ENCODE measurements at regions not wholly inside any gene's neighbourhood (a gene's known extent, or its start where the extent isn't known, plus 50 kb on each side); places are given as distances from the start of the nearest gene placed in this dataset.

- Histone ChIP-seq H3K4me1 (ENCODE audit: control insufficient read depth, insufficient read depth, low read length) (no peaks in the 10 kb centered on the region), H3K36me3 (ENCODE audit: control insufficient read depth, insufficient read depth, low read length) (no peaks in the 10 kb centered on the region), H3K27me3 (ENCODE audit: control insufficient read depth, insufficient read depth, low read length) (no peaks in the 10 kb centered on the region)
Observed at GRCh38 chr4:126265888-126266287, 951.1 kb downstream of the FAT4 start.

GRCh38 chr4:126267689-126268088, 952.9 kb downstream of the FAT4 start:
- WGBS (ENCODE audit: insufficient coverage): no CpG with 5 or more reads among the region's 1 CpG
- Histone ChIP-seq H3K4me1 (ENCODE audit: control insufficient read depth, insufficient read depth, low read length) (no peaks in the 10 kb centered on the region), H3K27me3 (ENCODE audit: control insufficient read depth, insufficient read depth, low read length) (no peaks in the 10 kb centered on the region), H3K4me3 (ENCODE audit: low read length) (no peak overlapping the region), H3K9me3 (replicated peaks; ENCODE audit: control insufficient read depth, low read depth, low read length) (no peaks in the 10 kb centered on the region), H3K36me3 (ENCODE audit: control insufficient read depth, insufficient read depth, low read length) (no peaks in the 10 kb centered on the region), H3K27ac (ENCODE audit: low read length) (no peak overlapping the region)
- no peak for DNase-seq

More at GRCh38 chr4:126265888-126266287, 951.1 kb downstream of the FAT4 start:
- no peak for DNase-seq
- Histone ChIP-seq H3K9me3 (replicated peaks; ENCODE audit: control insufficient read depth, low read depth, low read length) (no peaks in the 10 kb centered on the region), H3K4me3 (ENCODE audit: low read length) (no peak overlapping the region), H3K27ac (ENCODE audit: low read length) (no peak overlapping the region)

GRCh38 chr4:126268106-126268505, 953.4 kb downstream of the FAT4 start:
- DNase-seq: no peak
- no peaks in the 10 kb centered on the region for H3K36me3 ChIP-seq (ENCODE audit: control insufficient read depth, insufficient read depth, low read length)
- no peaks in the 10 kb centered on the region for H3K9me3 ChIP-seq (replicated peaks; ENCODE audit: control insufficient read depth, low read depth, low read length)
- H3K4me1 ChIP-seq (ENCODE audit: control insufficient read depth, insufficient read depth, low read length): no peaks in the 10 kb centered on the region
- no peaks in the 10 kb centered on the region for H3K27me3 ChIP-seq (ENCODE audit: control insufficient read depth, insufficient read depth, low read length)
- no peak overlapping the region for H3K4me3 ChIP-seq (ENCODE audit: low read length)
- no peak overlapping the region for H3K27ac ChIP-seq (ENCODE audit: low read length)

GRCh38 chr4:126269106-126269505, 954.4 kb downstream of the FAT4 start:
- no CpG with 5 or more reads among the region's 6 CpGs for WGBS (ENCODE audit: insufficient coverage)
- H3K36me3 ChIP-seq (ENCODE audit: control insufficient read depth, insufficient read depth, low read length): no peaks in the 10 kb centered on the region
- no peaks in the 10 kb centered on the region for H3K9me3 ChIP-seq (replicated peaks; ENCODE audit: control insufficient read depth, low read depth, low read length)
- no peak for DNase-seq
- H3K27me3 ChIP-seq (ENCODE audit: control insufficient read depth, insufficient read depth, low read length): no peaks in the 10 kb centered on the region
- H3K4me1 ChIP-seq (ENCODE audit: control insufficient read depth, insufficient read depth, low read length): no peaks in the 10 kb centered on the region
- no peak overlapping the region for H3K4me3 ChIP-seq (ENCODE audit: low read length)
- H3K27ac ChIP-seq (ENCODE audit: low read length): no peak overlapping the region

GRCh38 chr4:126271292-126271691, 956.5 kb downstream of the FAT4 start:
- no peaks in the 10 kb centered on the region for H3K9me3 ChIP-seq (replicated peaks; ENCODE audit: control insufficient read depth, low read depth, low read length)
- no peaks in the 10 kb centered on the region for H3K27me3 ChIP-seq (ENCODE audit: control insufficient read depth, insufficient read depth, low read length)
- H3K27ac ChIP-seq (ENCODE audit: low read length): no peak overlapping the region
- DNase-seq: peak; percentile 13
- no peak overlapping the region for H3K4me3 ChIP-seq (ENCODE audit: low read length)
- H3K4me1 ChIP-seq (ENCODE audit: control insufficient read depth, insufficient read depth, low read length): no peaks in the 10 kb centered on the region
- H3K36me3 ChIP-seq (ENCODE audit: control insufficient read depth, insufficient read depth, low read length): no peaks in the 10 kb centered on the region
- WGBS (ENCODE audit: insufficient coverage): no CpG with 5 or more reads among the region's 1 CpG

GRCh38 chr4:126273746-126274145, 959.0 kb downstream of the FAT4 start:
- no peak overlapping the region for H3K4me3 ChIP-seq (ENCODE audit: low read length)
- DNase-seq: no peak
- H3K27me3 ChIP-seq (ENCODE audit: control insufficient read depth, insufficient read depth, low read length): no peaks in the 10 kb centered on the region
- no peaks in the 10 kb centered on the region for H3K9me3 ChIP-seq (replicated peaks; ENCODE audit: control insufficient read depth, low read depth, low read length)
- WGBS (ENCODE audit: insufficient coverage): no CpG with 5 or more reads among the region's 2 CpGs
- no peaks in the 10 kb centered on the region for H3K36me3 ChIP-seq (ENCODE audit: control insufficient read depth, insufficient read depth, low read length)
- no peaks in the 10 kb centered on the region for H3K4me1 ChIP-seq (ENCODE audit: control insufficient read depth, insufficient read depth, low read length)
- H3K27ac ChIP-seq (ENCODE audit: low read length): no peak overlapping the region

GRCh38 chr4:126291886-126292285, 977.1 kb downstream of the FAT4 start:
- no peak overlapping the region for H3K4me3 ChIP-seq (ENCODE audit: low read length)
- H3K4me1 ChIP-seq (ENCODE audit: control insufficient read depth, insufficient read depth, low read length): no peaks in the 10 kb centered on the region
- no CpG with 5 or more reads among the region's 1 CpG for WGBS (ENCODE audit: insufficient coverage)
- H3K36me3 ChIP-seq (ENCODE audit: control insufficient read depth, insufficient read depth, low read length): no peaks in the 10 kb centered on the region
- no peaks in the 10 kb centered on the region for H3K9me3 ChIP-seq (replicated peaks; ENCODE audit: control insufficient read depth, low read depth, low read length)
- H3K27me3 ChIP-seq (ENCODE audit: control insufficient read depth, insufficient read depth, low read length): no peaks in the 10 kb centered on the region
- DNase-seq: no peak
- no peak overlapping the region for H3K27ac ChIP-seq (ENCODE audit: low read length)

- peak; percentile 48 for DNase-seq
- Histone ChIP-seq H3K4me3 (ENCODE audit: low read length) (no peak overlapping the region), H3K36me3 (ENCODE audit: control insufficient read depth, insufficient read depth, low read length) (no peaks in the 10 kb centered on the region), H3K9me3 (replicated peaks; ENCODE audit: control insufficient read depth, low read depth, low read length) (peaks cover 5% of the 10 kb centered on the region), H3K27ac (ENCODE audit: low read length) (no peak overlapping the region), H3K4me1 (ENCODE audit: control insufficient read depth, insufficient read depth, low read length) (no peaks in the 10 kb centered on the region), H3K27me3 (ENCODE audit: control insufficient read depth, insufficient read depth, low read length) (no peaks in the 10 kb centered on the region)
- WGBS (ENCODE audit: insufficient coverage): no CpG with 5 or more reads among the region's 1 CpG
Observed at GRCh38 chr4:126298271-126298670, 983.5 kb downstream of the FAT4 start.

- H3K27ac ChIP-seq (ENCODE audit: low read length): no peak overlapping the region
- H3K27me3 ChIP-seq (ENCODE audit: control insufficient read depth, insufficient read depth, low read length): no peaks in the 10 kb centered on the region
- H3K4me3 ChIP-seq (ENCODE audit: low read length): no peak overlapping the region
- peak; percentile 22 for DNase-seq
- 60% methylated on average over 1 of the region's 5 CpGs for WGBS (ENCODE audit: insufficient coverage)
- H3K9me3 ChIP-seq (replicated peaks; ENCODE audit: control insufficient read depth, low read depth, low read length): no peaks in the 10 kb centered on the region
- H3K4me1 ChIP-seq (ENCODE audit: control insufficient read depth, insufficient read depth, low read length): no peaks in the 10 kb centered on the region
- H3K36me3 ChIP-seq (ENCODE audit: control insufficient read depth, insufficient read depth, low read length): no peaks in the 10 kb centered on the region
Observed at GRCh38 chr4:126306152-126306869, 991.6 kb downstream of the FAT4 start.

- WGBS (ENCODE audit: insufficient coverage): no CpG with 5 or more reads among the region's 3 CpGs
- no peaks in the 10 kb centered on the region for H3K27me3 ChIP-seq (ENCODE audit: control insufficient read depth, insufficient read depth, low read length)
- H3K27ac ChIP-seq (ENCODE audit: low read length): no peak overlapping the region
- H3K4me3 ChIP-seq (ENCODE audit: low read length): no peak overlapping the region
- DNase-seq: no peak
- H3K9me3 ChIP-seq (replicated peaks; ENCODE audit: control insufficient read depth, low read depth, low read length): no peaks in the 10 kb centered on the region
- H3K4me1 ChIP-seq (ENCODE audit: control insufficient read depth, insufficient read depth, low read length): no peaks in the 10 kb centered on the region
- no peaks in the 10 kb centered on the region for H3K36me3 ChIP-seq (ENCODE audit: control insufficient read depth, insufficient read depth, low read length)
Observed at GRCh38 chr4:126318376-126318775, 1003.6 kb downstream of the FAT4 start.

GRCh38 chr4:126328914-126329313, 1014.2 kb downstream of the FAT4 start:
- Histone ChIP-seq H3K4me3 (ENCODE audit: low read length) (no peak overlapping the region), H3K27me3 (ENCODE audit: control insufficient read depth, insufficient read depth, low read length) (no peaks in the 10 kb centered on the region), H3K9me3 (replicated peaks; ENCODE audit: control insufficient read depth, low read depth, low read length) (no peaks in the 10 kb centered on the region), H3K36me3 (ENCODE audit: control insufficient read depth, insufficient read depth, low read length) (no peaks in the 10 kb centered on the region), H3K4me1 (ENCODE audit: control insufficient read depth, insufficient read depth, low read length) (no peaks in the 10 kb centered on the region), H3K27ac (ENCODE audit: low read length) (no peak overlapping the region)
- no peak for DNase-seq
